AG04449 (cell line): ENCODE measurements at regions not wholly inside any gene's neighbourhood (a gene's known extent, or its start where the extent isn't known, plus 50 kb on each side); places are given as distances from the start of the nearest gene placed in this dataset.

Experiments
- CTCF ChIA-PET: fragments of 350-600 bp; formaldehyde crosslinking; extraction: SDS; loops from one replicate; lab custom pipeline; 2021; ENCODE audit warnings: antibody characterized with exemption; lab: Yijun Ruan, JAX
- POLR2A ChIA-PET: fragments of 400-600, 350-600 bp; formaldehyde crosslinking; extraction: SDS; loops from one replicate; lab custom pipeline; 2020; ENCODE audit warnings: antibody characterized with exemption, inconsistent platforms; lab: Yijun Ruan, JAX
- DNase-seq: peaks from one replicate; pipeline ENCODE4 v3.0.0-alpha.2; 2010; ENCODE audit warnings: low read depth, low spot score
- H3K4me3 ChIP-seq: 2 replicates; pipeline ENCODE4 v1.5.1; 2011; ENCODE audit warnings: low read depth, mild to moderate bottlenecking, control low read depth, low read length
- CTCF ChIP-seq: IDR thresholded peaks from one replicate; pipeline ENCODE4 v1.5.1; 2011; ENCODE audit warnings: mild to moderate bottlenecking, moderate library complexity, low read length, control low read depth, inconsistent platforms; ENCODE audit not compliant: insufficient read depth; ENCODE audit errors: missing control alignments

GRCh38 chr22:27681037-27681436 lies 120.5 kb downstream of the MN1 start:
- TF ChIP-seq CTCF: no peak
- no peak overlapping the region for H3K4me3 ChIP-seq
- ChIA-PET POLR2A (no interaction called here), CTCF (no interaction called here)
- no peak for DNase-seq

- DNase-seq: no peak
- TF ChIP-seq CTCF: no peak
- ChIA-PET CTCF (interaction anchor here (1.3 kb wide), 2 partner anchors 17 to 33 kb away, joined by 3 to 4 read pairs; no protein-coding TSS in a partner anchor), POLR2A (no interaction called here)
- H3K4me3 ChIP-seq: no peak overlapping the region
Measured at GRCh38 chr22:27682437-27682836, 119.1 kb downstream of the MN1 start.

GRCh38 chr22:27684901-27685300 lies 116.7 kb downstream of the MN1 start:
- no peak for DNase-seq
- POLR2A ChIA-PET: no interaction called here
- no peak for TF ChIP-seq CTCF
- CTCF ChIA-PET: interaction anchor here (1.5 kb wide), 1 partner anchor 120 kb away, joined by 3 read pairs; no protein-coding TSS in a partner anchor
- H3K4me3 ChIP-seq: no peak overlapping the region

GRCh38 chr22:27685515-27685914 lies 116.0 kb downstream of the MN1 start:
- POLR2A ChIA-PET: no interaction called here
- no peak for TF ChIP-seq CTCF
- CTCF ChIA-PET: interaction anchor here (1.5 kb wide), 1 partner anchor 120 kb away, joined by 3 read pairs; no protein-coding TSS in a partner anchor
- H3K4me3 ChIP-seq: no peak overlapping the region
- no peak for DNase-seq

- no peak overlapping the region for H3K4me3 ChIP-seq
- DNase-seq: no peak
- TF ChIP-seq CTCF: no peak
- ChIA-PET POLR2A (no interaction called here), CTCF (interaction anchor here (1.5 kb wide), 1 partner anchor 119 kb away, joined by 3 read pairs; no protein-coding TSS in a partner anchor)
Measured at GRCh38 chr22:27685970-27686369, 115.6 kb downstream of the MN1 start.

- CTCF ChIA-PET: interaction anchor here (1.5 kb wide), 1 partner anchor 119 kb away, joined by 3 read pairs; no protein-coding TSS in a partner anchor
- no peak for DNase-seq
- no peak for TF ChIP-seq CTCF
- POLR2A ChIA-PET: no interaction called here
- no peak overlapping the region for H3K4me3 ChIP-seq
Measured at GRCh38 chr22:27686534-27686933, 115.0 kb downstream of the MN1 start.
